Kidney epithelial cell (primary cell): ENCODE measurements at regions not wholly inside any gene's neighbourhood (a gene's known extent, or its start where the extent isn't known, plus 50 kb on each side); places are given as distances from the start of the nearest gene placed in this dataset.

Experiments
- DNase-seq: peaks from one replicate; pipeline ENCODE4 v3.0.0-alpha.2; 2010; ENCODE audit warnings: low read depth
- H3K27me3 ChIP-seq: 2 replicates; pipeline ENCODE4 v1.6.0; 2011; ENCODE audit warnings: low read length; ENCODE audit not compliant: control insufficient read depth, insufficient read depth
- H3K36me3 ChIP-seq: 2 replicates; pipeline ENCODE4 v1.5.1; 2011; ENCODE audit warnings: low read length; ENCODE audit not compliant: control insufficient read depth, insufficient read depth
- H3K4me3 ChIP-seq: 2 replicates; pipeline ENCODE4 v1.5.1; 2011; ENCODE audit warnings: low read depth, mild to moderate bottlenecking, control low read depth, low read length
- CTCF ChIP-seq: IDR thresholded peaks from 2 replicates; pipeline ENCODE4 v1.5.1; 2011; ENCODE audit warnings: mild to moderate bottlenecking, moderate library complexity, low read length, control low read depth, inconsistent platforms; ENCODE audit not compliant: insufficient read depth, poor library complexity, severe bottlenecking

GRCh38 chr2:161044095-161044865 is 115.9 kb upstream of the TANK start:
- no peak for DNase-seq
- H3K36me3 ChIP-seq, result no peaks in the 10 kb centered on the region
- H3K4me3 ChIP-seq, result no peak overlapping the region
- no peaks in the 10 kb centered on the region for H3K27me3 ChIP-seq
- TF ChIP-seq CTCF, result no peak

- no peak for TF ChIP-seq CTCF
- Histone ChIP-seq H3K4me3 (no peak overlapping the region), H3K27me3 (no peaks in the 10 kb centered on the region), H3K36me3 (no peaks in the 10 kb centered on the region)
- no peak for DNase-seq
These were observed 115.3 kb upstream of the TANK start for GRCh38 chr2:161044921-161045320.

GRCh38 chr2:161045726-161046125 is 114.5 kb upstream of the TANK start:
- no peak for TF ChIP-seq CTCF
- Histone ChIP-seq H3K27me3 (no peaks in the 10 kb centered on the region), H3K4me3 (no peak overlapping the region), H3K36me3 (no peaks in the 10 kb centered on the region)
- no peak for DNase-seq

GRCh38 chr2:161046876-161047275 is 113.4 kb upstream of the TANK start:
- Histone ChIP-seq H3K27me3 (no peaks in the 10 kb centered on the region), H3K36me3 (no peaks in the 10 kb centered on the region), H3K4me3 (no peak overlapping the region)
- DNase-seq, result no peak
- no peak for TF ChIP-seq CTCF

- H3K27me3 ChIP-seq, result no peaks in the 10 kb centered on the region
- no peak overlapping the region for H3K4me3 ChIP-seq
- no peaks in the 10 kb centered on the region for H3K36me3 ChIP-seq
- no peak for DNase-seq
- TF ChIP-seq CTCF, result no peak
These were observed 111.9 kb upstream of the TANK start for GRCh38 chr2:161048317-161048716.

- no peak for TF ChIP-seq CTCF
- Histone ChIP-seq H3K27me3 (no peaks in the 10 kb centered on the region), H3K4me3 (no peak overlapping the region), H3K36me3 (no peaks in the 10 kb centered on the region)
- no peak for DNase-seq
These were observed 110.7 kb upstream of the TANK start for GRCh38 chr2:161049559-161049958.
